Fibroblast of lung (primary cell): ENCODE measurements at regions not wholly inside any gene's neighbourhood (a gene's known extent, or its start where the extent isn't known, plus 50 kb on each side); places are given as distances from the start of the nearest gene placed in this dataset.

Experiments
- EZH2 ChIP-seq: IDR thresholded peaks from 2 replicates; pipeline ENCODE4 v1.5.1; 2012; ENCODE audit warnings: low read length, control low read depth, mild to moderate bottlenecking; ENCODE audit errors: missing control alignments
- TF ChIP-seq, protein P1 (sequence below), 2 donors: IDR thresholded peaks in 1 of 2; conservative IDR thresholded peaks in 1 of 2; 1 replicate in 1 of 2; 2 replicates in 1 of 2; pipeline ENCODE4 v1.5.1; 2011 to 2012; ENCODE audit warnings: low read length in 2 of 2, control low read depth in 1 of 2, inconsistent platforms in 1 of 2, low read depth in 1 of 2, mild to moderate bottlenecking in 1 of 2

DNA sequence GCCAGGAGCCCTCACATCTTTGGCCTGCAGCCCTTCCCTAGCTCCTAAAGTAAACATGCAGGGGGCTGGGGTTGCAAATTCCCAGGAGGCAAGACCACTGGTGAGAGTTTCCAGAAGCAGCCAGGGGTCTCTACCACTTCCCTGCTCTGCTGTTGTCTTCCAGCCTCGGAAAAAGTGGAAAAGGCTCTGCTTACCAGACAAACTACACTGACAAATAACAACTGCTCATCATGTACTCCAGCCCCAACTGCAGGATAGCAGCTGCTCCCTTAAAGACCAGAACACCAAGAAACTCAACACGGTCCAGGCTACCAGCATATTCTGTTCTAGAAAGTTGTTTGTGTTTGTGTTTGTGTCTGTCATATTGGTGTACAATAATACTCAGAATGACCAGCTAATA is 187.5 kb upstream of the MARCKS start:
- no peak for TF ChIP-seq EZH2
- TF ChIP-seq, protein P1, sequence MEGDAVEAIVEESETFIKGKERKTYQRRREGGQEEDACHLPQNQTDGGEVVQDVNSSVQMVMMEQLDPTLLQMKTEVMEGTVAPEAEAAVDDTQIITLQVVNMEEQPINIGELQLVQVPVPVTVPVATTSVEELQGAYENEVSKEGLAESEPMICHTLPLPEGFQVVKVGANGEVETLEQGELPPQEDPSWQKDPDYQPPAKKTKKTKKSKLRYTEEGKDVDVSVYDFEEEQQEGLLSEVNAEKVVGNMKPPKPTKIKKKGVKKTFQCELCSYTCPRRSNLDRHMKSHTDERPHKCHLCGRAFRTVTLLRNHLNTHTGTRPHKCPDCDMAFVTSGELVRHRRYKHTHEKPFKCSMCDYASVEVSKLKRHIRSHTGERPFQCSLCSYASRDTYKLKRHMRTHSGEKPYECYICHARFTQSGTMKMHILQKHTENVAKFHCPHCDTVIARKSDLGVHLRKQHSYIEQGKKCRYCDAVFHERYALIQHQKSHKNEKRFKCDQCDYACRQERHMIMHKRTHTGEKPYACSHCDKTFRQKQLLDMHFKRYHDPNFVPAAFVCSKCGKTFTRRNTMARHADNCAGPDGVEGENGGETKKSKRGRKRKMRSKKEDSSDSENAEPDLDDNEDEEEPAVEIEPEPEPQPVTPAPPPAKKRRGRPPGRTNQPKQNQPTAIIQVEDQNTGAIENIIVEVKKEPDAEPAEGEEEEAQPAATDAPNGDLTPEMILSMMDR (conservative IDR thresholded peaks at IDR 0.05 in 1 of 2, IDR thresholded peaks at IDR 0.05 in 1 of 2; ENCODE audit: low read depth in 1 of 2, low read length in 2 of 2): no peak
